Nephron (organoid): ENCODE measurements at regions not wholly inside any gene's neighbourhood (a gene's known extent, or its start where the extent isn't known, plus 50 kb on each side); places are given as distances from the start of the nearest gene placed in this dataset.

Source experiments
- H3K27ac Mint-ChIP-seq, 3 experiments: 2 replicates each; pipeline ENCODE4 v1.8.0; 2020; ENCODE audit warnings: mixed read lengths in 3 of 3, mild to moderate bottlenecking in 2 of 3, moderate library complexity in 1 of 3
- H3K27me3 Mint-ChIP-seq: 2 replicates; pipeline ENCODE4 v1.8.0; 2021; ENCODE audit warnings: low read depth, mild to moderate bottlenecking, moderate library complexity, mixed read lengths
- H3K36me3 Mint-ChIP-seq: 2 replicates; pipeline ENCODE4 v1.8.0; 2020; ENCODE audit warnings: low read depth, mixed read lengths
- H3K4me1 Mint-ChIP-seq: 2 replicates; pipeline ENCODE4 v1.8.0; 2020; ENCODE audit warnings: mixed read lengths
- H3K4me3 Mint-ChIP-seq, 3 experiments: 2 replicates each; pipeline ENCODE4 v1.8.0; 2020; ENCODE audit warnings: mild to moderate bottlenecking in 3 of 3, mixed read lengths in 3 of 3, moderate library complexity in 2 of 3
- H3K9me3 Mint-ChIP-seq: 2 replicates; pipeline ENCODE4 v1.8.0; 2020; ENCODE audit warnings: mixed read lengths
- TF ChIP-seq, protein P1 (sequence below), 3 experiments: fragments of 200-600 bp; sonication (generic); IDR thresholded peaks; one replicate each; pipeline ENCODE4 v1.5.0; 2021; ENCODE audit warnings: antibody characterized with exemption in 3 of 3; ENCODE audit not compliant: unreplicated experiment in 3 of 3

DNA sequence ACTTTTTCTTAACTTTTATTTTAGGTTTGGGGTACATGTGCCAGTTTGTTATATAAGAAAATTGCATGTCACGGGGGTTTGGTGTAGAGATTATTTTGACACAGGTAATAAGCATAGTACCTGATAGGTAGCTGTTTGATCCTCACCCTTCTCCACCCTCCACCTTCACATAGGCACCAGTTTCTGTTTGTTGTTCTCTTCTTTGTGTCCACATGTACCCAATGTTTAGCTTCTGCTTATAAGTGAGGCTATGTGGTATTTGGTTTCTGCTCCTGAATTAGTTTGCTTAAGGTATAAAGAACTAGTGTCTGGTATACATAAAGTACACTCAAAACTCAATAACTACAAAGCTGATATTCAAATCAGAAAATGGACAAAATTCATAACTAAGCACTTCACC is 654.6 kb upstream of the LINC00305 start:
- Mint-ChIP-seq H3K36me3 (no peaks in the 10 kb centered on the region), H3K27me3 (no peaks in the 10 kb centered on the region), H3K9me3 (no peaks in the 10 kb centered on the region), H3K4me3 (no peak overlapping the region), H3K4me1 (no peaks in the 10 kb centered on the region), H3K27ac (no peak overlapping the region)
- TF ChIP-seq, protein P1, sequence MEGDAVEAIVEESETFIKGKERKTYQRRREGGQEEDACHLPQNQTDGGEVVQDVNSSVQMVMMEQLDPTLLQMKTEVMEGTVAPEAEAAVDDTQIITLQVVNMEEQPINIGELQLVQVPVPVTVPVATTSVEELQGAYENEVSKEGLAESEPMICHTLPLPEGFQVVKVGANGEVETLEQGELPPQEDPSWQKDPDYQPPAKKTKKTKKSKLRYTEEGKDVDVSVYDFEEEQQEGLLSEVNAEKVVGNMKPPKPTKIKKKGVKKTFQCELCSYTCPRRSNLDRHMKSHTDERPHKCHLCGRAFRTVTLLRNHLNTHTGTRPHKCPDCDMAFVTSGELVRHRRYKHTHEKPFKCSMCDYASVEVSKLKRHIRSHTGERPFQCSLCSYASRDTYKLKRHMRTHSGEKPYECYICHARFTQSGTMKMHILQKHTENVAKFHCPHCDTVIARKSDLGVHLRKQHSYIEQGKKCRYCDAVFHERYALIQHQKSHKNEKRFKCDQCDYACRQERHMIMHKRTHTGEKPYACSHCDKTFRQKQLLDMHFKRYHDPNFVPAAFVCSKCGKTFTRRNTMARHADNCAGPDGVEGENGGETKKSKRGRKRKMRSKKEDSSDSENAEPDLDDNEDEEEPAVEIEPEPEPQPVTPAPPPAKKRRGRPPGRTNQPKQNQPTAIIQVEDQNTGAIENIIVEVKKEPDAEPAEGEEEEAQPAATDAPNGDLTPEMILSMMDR (IDR thresholded peaks at IDR 0.05; ENCODE audit: unreplicated experiment in 3 of 3), result no peak

DNA sequence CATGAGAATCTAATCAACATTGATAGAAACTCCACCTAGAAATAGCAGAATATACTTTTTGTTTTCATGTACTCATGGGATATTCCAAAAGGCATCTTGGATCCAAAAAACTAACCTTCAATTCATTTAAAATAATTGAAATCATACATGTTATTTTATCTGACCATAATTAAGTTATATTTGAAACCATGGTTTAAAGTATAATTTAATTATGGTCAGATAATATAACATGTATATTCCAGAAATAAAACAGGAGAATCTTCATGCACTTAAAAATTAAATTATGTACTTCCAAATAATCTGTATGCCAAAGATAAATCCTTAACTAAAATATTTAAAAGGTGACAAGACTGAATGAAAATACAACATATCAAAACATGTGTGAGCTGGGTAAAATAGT is 651.3 kb upstream of the LINC00305 start:
- Mint-ChIP-seq H3K36me3 (no peaks in the 10 kb centered on the region), H3K27me3 (no peaks in the 10 kb centered on the region), H3K4me3 (no peak overlapping the region), H3K27ac (no peak overlapping the region), H3K4me1 (no peaks in the 10 kb centered on the region), H3K9me3 (peaks cover 2% of the 10 kb centered on the region)
- TF ChIP-seq, protein P1 (IDR thresholded peaks at IDR 0.05; ENCODE audit: unreplicated experiment in 3 of 3), result no peak

DNA sequence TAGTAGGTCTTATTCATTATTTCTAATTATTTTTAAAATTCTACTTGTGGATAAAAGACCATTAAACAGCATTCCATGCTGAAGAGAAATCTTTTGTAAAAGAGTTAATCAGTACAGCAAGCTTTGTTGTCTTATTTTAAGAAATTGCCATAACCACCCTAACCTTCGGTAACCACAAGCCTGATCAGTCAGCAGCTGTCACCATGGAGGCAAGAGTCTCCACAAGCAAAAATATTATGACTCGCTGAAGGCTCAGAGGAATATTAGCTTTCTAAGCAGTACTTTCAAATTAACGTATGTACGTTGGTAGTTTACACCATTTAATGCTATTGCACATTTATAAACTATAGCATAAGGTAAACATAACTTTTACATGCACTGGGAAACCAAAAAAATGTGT is 650.5 kb upstream of the LINC00305 start:
- no peaks in the 10 kb centered on the region for H3K27me3 Mint-ChIP-seq
- TF ChIP-seq, protein P1 (IDR thresholded peaks at IDR 0.05; ENCODE audit: unreplicated experiment in 3 of 3), result no peak
- no peaks in the 10 kb centered on the region for H3K36me3 Mint-ChIP-seq
- peaks cover 2% of the 10 kb centered on the region for H3K9me3 Mint-ChIP-seq
- no peaks in the 10 kb centered on the region for H3K4me1 Mint-ChIP-seq
- no peak overlapping the region for H3K27ac Mint-ChIP-seq
- H3K4me3 Mint-ChIP-seq, result no peak overlapping the region

DNA sequence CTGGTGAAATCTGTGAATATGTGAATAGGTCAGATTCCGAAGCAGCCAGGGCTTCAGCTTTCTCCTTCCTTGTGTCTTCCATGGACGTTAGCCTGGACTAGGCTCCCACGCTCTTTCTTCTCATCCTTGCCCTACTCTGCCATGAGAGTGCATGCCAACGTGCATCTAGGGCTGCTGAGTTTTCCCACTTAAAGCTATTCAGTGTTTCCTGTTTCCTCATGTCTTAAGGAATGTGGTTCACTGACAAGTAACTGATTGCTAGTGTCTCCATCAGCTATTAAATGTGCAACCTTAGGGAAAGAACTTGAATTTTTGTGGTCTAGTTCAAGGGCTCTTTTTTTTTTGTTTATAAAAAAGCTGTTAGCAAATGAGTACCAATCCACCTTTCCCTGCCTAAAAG is 642.3 kb upstream of the LINC00305 start:
- Mint-ChIP-seq H3K36me3 (no peaks in the 10 kb centered on the region), H3K9me3 (no peaks in the 10 kb centered on the region), H3K4me3 (no peak overlapping the region), H3K27ac (no peak overlapping the region), H3K27me3 (no peaks in the 10 kb centered on the region), H3K4me1 (no peaks in the 10 kb centered on the region)
- TF ChIP-seq, protein P1 (IDR thresholded peaks at IDR 0.05; ENCODE audit: unreplicated experiment in 3 of 3), result no peak

DNA sequence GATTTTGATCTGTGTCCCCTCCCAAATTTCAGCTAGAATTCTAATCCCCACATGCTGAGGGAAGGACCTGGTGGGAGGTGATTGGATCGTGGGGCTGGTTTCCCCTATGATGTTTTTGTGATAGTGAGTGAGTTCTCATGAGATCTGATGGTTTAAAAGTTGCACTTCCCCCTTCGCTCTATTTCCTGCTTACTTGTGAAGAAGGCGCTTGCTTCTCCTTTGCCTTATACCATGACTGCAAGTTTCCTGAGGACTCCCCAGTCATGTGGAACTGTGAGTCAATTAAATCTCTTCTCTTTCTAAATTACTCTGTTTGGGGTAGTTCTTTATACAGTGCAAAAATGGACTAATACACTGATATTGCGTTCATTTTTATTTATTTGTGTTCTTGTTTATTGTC is 636.8 kb upstream of the LINC00305 start:
- Mint-ChIP-seq H3K9me3 (peaks cover 4% of the 10 kb centered on the region), H3K27ac (no peak overlapping the region), H3K4me3 (no peak overlapping the region), H3K36me3 (no peaks in the 10 kb centered on the region), H3K27me3 (no peaks in the 10 kb centered on the region), H3K4me1 (no peaks in the 10 kb centered on the region)
- TF ChIP-seq, protein P1 (IDR thresholded peaks at IDR 0.05; ENCODE audit: unreplicated experiment in 3 of 3), result no peak

DNA sequence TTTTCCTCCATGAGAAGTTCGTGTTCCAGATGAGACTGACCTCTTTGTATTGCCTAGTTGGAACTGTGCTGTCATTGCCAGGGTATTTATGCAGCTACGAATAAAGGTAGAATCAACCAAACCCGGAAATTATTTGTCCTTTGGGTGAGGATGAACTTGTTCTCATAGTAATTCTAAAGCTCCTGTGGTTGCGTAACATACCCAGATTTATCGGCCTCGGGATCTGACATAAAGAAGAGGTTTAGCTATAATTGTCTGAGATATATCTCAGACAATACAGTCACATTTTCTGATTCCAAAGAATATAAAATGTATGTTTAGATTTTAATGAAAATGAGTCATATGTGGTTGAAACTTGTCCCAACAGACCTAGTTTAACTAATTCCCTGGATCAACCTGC is 628.7 kb upstream of the LINC00305 start:
- Mint-ChIP-seq H3K9me3 (peaks cover 2% of the 10 kb centered on the region), H3K27me3 (no peaks in the 10 kb centered on the region), H3K4me1 (peaks cover 17% of the 10 kb centered on the region), H3K4me3 (no peak overlapping the region), H3K27ac (no peak overlapping the region), H3K36me3 (no peaks in the 10 kb centered on the region)
- TF ChIP-seq, protein P1 (IDR thresholded peaks at IDR 0.05; ENCODE audit: unreplicated experiment in 3 of 3), result no peak
